Jurkat, Clone E6-1 (cell line): ENCODE measurements at regions not wholly inside any gene's neighbourhood (a gene's known extent, or its start where the extent isn't known, plus 50 kb on each side); places are given as distances from the start of the nearest gene placed in this dataset.
"Not testable (repeated sequence)": the region's sequence is repeated elsewhere in the genome, so short reads cannot be mapped to it uniquely, and the experiment has no call there.

ENCODE experiments used
- DNase-seq: peaks from one replicate; pipeline ENCODE4 v3.0.0-alpha.2; 2011; ENCODE audit warnings: low read depth, low spot score
- H3K4me3 ChIP-seq: 2 replicates; pipeline ENCODE4 v1.5.1; 2011; ENCODE audit warnings: mild to moderate bottlenecking, low read length, control low read depth, moderate library complexity

- DNase-seq, result no peak
- no peak overlapping the region for H3K4me3 ChIP-seq
These were observed 167.3 kb upstream of the SPRED2 start for GRCh38 chr2:65599693-65600092.

GRCh38 chr2:65598996-65599395 lies 166.6 kb upstream of the SPRED2 start:
- no peak for DNase-seq
- no peak overlapping the region for H3K4me3 ChIP-seq

DNA sequence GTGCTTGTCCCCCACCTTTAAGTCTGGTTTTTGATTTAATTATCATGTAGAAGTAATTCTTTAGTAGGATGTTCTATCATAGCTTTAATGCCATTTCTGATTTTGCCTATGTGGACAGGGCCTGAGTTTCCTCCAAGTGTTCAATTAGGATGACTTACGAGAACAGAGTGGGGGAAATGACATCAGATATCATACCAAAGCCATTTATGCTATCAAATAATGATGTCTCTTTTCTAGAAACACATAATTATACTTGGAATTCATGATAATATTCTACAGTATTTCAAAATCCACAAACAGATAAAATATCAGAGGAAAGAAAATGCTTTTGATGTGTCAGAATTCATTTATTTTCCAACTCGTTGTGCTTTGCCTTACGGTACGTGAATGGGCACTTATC lies 165.9 kb upstream of the SPRED2 start:
- no peak overlapping the region for H3K4me3 ChIP-seq
- DNase-seq, result no peak

DNA sequence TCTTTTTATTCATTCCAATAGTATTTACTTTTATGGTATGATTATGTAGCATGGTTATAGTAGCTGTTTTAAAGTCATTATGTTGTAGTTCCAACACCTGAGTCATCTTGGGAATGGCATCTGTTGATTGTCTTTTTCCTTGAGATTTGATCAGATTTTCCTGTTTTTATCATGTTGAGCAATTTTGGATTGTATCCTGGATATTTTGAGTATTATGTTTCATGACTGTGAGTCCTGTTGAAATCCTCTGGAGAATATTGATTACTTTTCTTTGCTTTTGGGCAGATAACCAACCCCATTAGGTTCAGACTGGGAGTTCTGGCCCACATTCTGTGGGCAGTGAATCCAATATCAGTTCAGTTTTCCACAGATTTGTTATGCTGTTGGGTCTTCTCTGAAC lies 163.2 kb upstream of the SPRED2 start:
- H3K4me3 ChIP-seq, result no peak overlapping the region
- DNase-seq, result no peak

DNA sequence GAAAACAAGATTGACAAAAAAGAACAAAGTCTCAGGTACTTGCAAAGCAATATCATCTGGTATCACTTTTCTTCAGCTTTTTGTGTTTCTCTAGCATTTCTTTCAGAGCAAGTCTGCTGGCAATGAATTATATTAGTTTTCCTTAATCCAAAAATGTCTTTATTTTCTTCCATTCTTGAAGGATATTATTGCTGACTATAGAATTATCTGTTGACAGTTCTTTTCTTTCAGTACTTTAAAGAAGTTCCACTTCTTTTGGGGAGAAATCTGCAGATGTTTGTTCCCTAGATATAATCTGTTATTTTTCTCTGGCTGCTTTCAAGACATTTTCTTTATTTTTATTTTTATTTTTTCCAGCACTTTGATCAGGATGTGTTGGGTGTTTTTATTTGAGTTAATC lies 161.8 kb upstream of the SPRED2 start:
- no peak overlapping the region for H3K4me3 ChIP-seq
- DNase-seq, result no peak

DNA sequence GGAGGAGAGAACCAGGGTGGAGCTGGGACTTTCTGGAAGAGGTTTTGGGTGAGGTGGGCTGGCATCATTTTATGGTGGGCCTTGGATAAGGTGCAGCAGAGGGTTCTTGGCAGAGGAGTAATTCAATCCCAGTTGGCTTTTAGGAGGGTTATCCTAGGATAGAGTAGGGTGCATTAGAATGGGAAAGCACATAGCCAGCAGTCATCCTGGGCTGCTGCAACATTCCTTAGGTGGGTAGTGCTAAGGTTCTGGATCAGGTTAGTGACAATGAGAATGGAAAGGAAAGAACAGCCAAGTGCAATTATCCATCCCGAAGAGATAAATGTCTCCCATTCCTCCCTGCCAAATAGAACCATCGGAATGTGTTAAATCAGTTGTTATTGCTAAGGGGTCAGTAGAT lies 157.3 kb upstream of the SPRED2 start:
- no peak for DNase-seq

GRCh38 chr2:65587779-65588178 lies 155.4 kb upstream of the SPRED2 start:
- no peak for DNase-seq

More for the DNA sequence above, 157.3 kb upstream of the SPRED2 start:
- no peak overlapping the region for H3K4me3 ChIP-seq

GRCh38 chr2:65586516-65586915 lies 154.1 kb upstream of the SPRED2 start:
- no peak for DNase-seq
- no peak overlapping the region for H3K4me3 ChIP-seq

More at GRCh38 chr2:65587779-65588178, 155.4 kb upstream of the SPRED2 start:
- no peak overlapping the region for H3K4me3 ChIP-seq

GRCh38 chr2:65583061-65583460 lies 150.7 kb upstream of the SPRED2 start:
- DNase-seq, result no peak
- H3K4me3 ChIP-seq, result no peak overlapping the region

DNA sequence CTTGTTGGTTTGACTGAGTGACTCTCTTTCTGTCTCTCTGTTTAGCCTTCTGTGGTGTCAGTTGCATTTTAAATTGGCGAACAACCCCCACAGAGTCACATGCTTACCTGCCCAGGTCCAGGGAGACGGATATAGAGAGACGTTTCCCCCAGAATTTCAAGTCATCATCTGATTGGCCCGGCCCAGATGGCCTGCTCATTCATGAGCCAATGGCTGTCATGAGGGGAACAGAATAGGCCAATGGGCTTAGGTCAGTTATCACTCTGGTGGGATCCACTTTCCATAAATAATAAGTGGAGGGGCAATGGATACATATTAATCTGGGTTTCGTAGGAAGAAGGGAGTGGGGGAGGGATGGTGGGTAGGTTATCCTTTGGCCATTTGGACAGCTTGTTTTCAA lies 150.0 kb upstream of the SPRED2 start:
- no peak overlapping the region for H3K4me3 ChIP-seq
- DNase-seq, result no peak

GRCh38 chr2:65580824-65581223 lies 148.4 kb upstream of the SPRED2 start:
- DNase-seq, result no peak
- no peak overlapping the region for H3K4me3 ChIP-seq

DNA sequence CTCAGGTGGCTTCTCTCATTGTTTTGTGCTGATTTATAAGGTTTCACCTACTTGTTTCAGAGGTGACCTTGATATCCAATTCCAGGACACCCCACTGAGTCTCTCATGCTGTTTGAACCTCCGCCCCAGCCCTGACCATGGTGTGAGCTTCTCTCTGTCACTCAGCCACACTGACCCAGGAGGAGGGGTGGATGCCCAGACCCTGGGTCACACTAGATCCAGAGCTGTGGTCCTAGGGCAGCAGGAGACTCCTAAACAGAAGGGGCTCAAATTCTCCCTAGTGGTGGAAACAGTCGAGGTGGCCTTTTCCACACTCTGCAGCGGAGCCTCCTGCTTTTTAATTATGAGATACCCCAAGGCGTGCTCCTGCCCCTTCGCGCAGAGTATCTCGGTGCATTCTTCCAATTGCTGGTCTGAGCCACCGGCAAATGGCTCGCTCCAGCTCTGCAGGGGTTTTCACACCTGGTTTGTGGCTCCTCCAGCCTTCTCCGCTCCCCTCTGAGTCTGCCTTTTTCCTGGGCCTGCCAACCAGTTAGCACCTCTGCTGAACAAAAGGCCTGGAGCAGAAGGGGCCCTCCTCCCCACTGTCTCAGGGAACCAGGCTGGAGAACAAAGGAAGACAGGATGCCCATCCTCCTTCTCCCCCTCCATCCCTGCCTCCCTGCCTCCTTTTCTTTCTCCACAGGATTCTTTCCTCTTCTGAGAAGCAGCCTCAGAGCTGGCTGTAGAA lies 147.3 kb upstream of the SPRED2 start:
- no peak for DNase-seq
- no peak overlapping the region for H3K4me3 ChIP-seq

- no peak for DNase-seq
- no peak overlapping the region for H3K4me3 ChIP-seq
These were observed 145.3 kb upstream of the SPRED2 start for GRCh38 chr2:65577654-65578053.

DNA sequence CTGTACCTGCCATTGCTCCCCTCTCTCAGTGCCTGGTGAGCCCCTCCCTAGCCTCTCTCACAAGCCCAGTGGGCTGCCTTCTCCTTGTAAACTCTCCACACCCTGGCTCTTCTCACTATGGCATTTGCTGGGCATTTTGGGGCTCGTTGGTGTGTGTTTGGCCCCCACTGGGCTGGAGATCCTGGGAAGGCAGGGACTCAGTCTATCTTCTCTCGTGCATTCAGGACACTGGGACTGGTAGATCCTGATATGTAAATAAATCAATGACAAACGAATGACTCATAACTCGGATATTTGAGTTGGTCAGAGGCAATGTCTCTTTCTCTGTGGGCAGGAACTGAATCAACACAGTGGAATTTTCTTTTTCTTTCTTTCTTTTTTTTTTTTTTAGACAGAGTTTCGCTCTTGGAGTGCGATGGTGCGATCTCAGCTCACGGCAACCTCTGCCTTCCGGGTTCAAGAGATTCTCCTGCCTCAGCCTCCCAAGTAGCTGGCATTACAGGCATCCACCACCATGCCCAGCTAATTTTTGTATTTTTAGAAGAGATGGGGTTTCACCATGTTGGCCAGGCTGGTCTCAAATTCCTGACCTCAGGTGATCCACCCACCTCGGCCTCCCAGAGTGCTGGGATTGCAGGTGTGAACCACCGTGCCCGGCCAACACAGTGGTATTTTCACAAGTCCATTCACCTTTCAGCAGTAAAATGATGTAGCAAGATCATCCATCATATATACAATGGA lies 144.6 kb upstream of the SPRED2 start:
- no peak for DNase-seq
- no peak overlapping the region for H3K4me3 ChIP-seq

GRCh38 chr2:65576278-65576677 lies 143.9 kb upstream of the SPRED2 start:
- no peak for DNase-seq
- H3K4me3 ChIP-seq, result no peak overlapping the region

GRCh38 chr2:65574993-65575392 lies 142.6 kb upstream of the SPRED2 start:
- DNase-seq, result no peak
- H3K4me3 ChIP-seq, result no peak overlapping the region

GRCh38 chr2:65568656-65569440 lies 136.4 kb upstream of the SPRED2 start:
- not testable (repeated sequence) for H3K4me3 ChIP-seq, DNase-seq

DNA sequence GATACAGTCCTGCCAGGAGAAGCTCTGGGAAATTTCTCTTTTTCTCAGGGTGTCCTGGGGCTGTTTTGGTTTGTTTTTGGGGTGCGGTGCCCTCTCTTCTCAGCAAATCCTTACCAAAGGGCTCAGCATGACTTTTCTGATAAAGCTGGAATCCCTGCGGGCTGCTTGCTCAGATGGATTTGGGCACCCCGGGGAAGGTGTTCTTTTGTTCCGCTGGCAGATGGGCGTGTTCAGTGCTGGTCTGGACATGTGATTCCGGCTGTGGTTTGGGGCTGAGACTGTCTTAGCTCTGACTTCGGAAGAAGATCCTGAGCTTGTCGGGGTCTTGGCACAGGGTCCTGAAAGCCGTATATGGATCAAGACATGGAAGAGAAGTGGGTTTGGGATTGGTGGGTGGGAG lies 134.2 kb upstream of the SPRED2 start:
- no peak overlapping the region for H3K4me3 ChIP-seq
- no peak for DNase-seq

DNA sequence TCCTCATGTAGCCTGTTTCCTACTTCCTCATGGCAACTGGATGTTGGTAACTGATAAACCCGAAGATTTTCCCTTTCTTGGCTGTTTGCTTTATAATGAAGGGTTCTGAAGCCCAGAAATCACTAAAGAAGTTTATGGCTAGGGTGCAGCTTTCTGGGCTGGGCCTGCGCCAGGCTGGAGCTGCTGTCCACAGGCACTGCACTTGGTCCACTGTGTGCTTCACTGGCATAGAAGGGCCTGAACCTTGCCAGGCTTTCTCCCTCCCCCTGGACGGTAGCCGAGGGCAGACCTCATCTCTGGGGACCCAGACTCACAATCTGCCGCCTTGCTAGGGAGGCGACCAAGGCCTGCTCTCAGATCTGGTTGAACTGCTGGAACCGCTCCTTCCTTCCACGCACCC lies 133.3 kb upstream of the SPRED2 start:
- no peak overlapping the region for H3K4me3 ChIP-seq
- DNase-seq, result no peak

GRCh38 chr2:65564299-65564698 lies 131.9 kb upstream of the SPRED2 start:
- no peak overlapping the region for H3K4me3 ChIP-seq
- no peak for DNase-seq
